ENCODE measurements at regions not wholly inside any gene's neighbourhood (a gene's known extent, or its start where the extent isn't known, plus 50 kb on each side); places are given as distances from the start of the nearest gene placed in this dataset.

GRCh38 chr9:107624234-107624948 is 134.8 kb upstream of the KLF4 start:
- no peak overlapping the region for H3K4me2 ChIP-seq (ENCODE audit: low read depth, low read length)
- BruUV-seq (replicated peaks): no TSS peak
- peaks cover 3% of the 10 kb centered on the region; the same call in 1 of the 2 replicates for H3K4me1 ChIP-seq (ENCODE audit: control insufficient read depth, insufficient read depth, low read length)
- H4K5ac ChIP-seq (ENCODE audit: low read depth, low read length): no peak overlapping the region
- dilution Hi-C loops (cut with HindIII; ENCODE audit: low sequenced_read_pairs, unreplicated experiment): no loop called here
- H3K27me3 ChIP-seq (ENCODE audit: control insufficient read depth, insufficient read depth, low read length): peaks cover 12% of the 10 kb centered on the region
- no peaks in the 10 kb centered on the region for H3K79me1 ChIP-seq (ENCODE audit: low read depth in 1 of 2, low read length in 2 of 2)
- ChIA-PET CTCF (interaction anchor here (0.6 kb wide), 1 partner anchor 32 kb away, joined by 3 read pairs; no protein-coding TSS in a partner anchor), POLR2A (ENCODE audit: unreplicated experiment) (no interaction called here)
- no peaks in the 10 kb centered on the region for H3K9me1 ChIP-seq (ENCODE audit: insufficient read depth, low read length)
- H2AK5ac ChIP-seq (ENCODE audit: low read depth, low read length): no peak overlapping the region
- WGBS, 2 experiments (ENCODE audit: extremely low coverage in 2 of 2, insufficient read length in 1 of 2): 83% methylated on average over 1 of the region's 15 CpGs; no CpG with 5 or more reads in 1 of the 2 experiments
- H2BK120ac ChIP-seq (ENCODE audit: low read depth, low read length): no peak overlapping the region
- H2AFZ ChIP-seq (replicated peaks; ENCODE audit: low read length, poor library complexity): peak overlapping the region; percentile 71
- no peaks in the 10 kb centered on the region for H3K36me3 ChIP-seq (ENCODE audit: control insufficient read depth, insufficient read depth, low read length)
- ATAC-seq (ENCODE audit: low read depth) (peak; percentile 63; the same call in 1 of the 2 replicates), DNase-seq (peak; percentile 42)
- H2BK5ac ChIP-seq (ENCODE audit: low read depth, low read length, poor library complexity, severe bottlenecking): no peak overlapping the region
- no peak overlapping the region for H3K18ac ChIP-seq (ENCODE audit: low read depth, low read length)
- no peak overlapping the region for H3K27ac ChIP-seq (ENCODE audit: insufficient read depth, low read length)
- H3K9ac ChIP-seq (ENCODE audit: low read depth, low read length): no peak overlapping the region
- H4K91ac ChIP-seq (ENCODE audit: insufficient read depth, low read depth, low read length): no peak overlapping the region
- H3K23ac ChIP-seq (ENCODE audit: low read depth, low read length): no peak overlapping the region
- H3K4me3 ChIP-seq (ENCODE audit: insufficient read depth, low read depth, low read length): no peak overlapping the region
- no peaks in the 10 kb centered on the region; the same call in 1 of the 2 replicates for H4K20me1 ChIP-seq (ENCODE audit: insufficient read depth, low read length)
- TF ChIP-seq RCOR1 (IDR thresholded peaks at IDR 0.05; ENCODE audit: insufficient replicate concordance, low read length) (no peak), POLR2A (IDR thresholded peaks at IDR 0.05; ENCODE audit: low read depth, low read length) (no peak), RFX5 (IDR thresholded peaks at IDR 0.05; ENCODE audit: low read depth, low read length) (no peak), FOS (IDR thresholded peaks at IDR 0.05; ENCODE audit: low read depth, low read length) (no peak), SMC3 (IDR thresholded peaks at IDR 0.05; ENCODE audit: low read depth, low read length) (no peak), CEBPB (IDR thresholded peaks at IDR 0.05; ENCODE audit: low read depth, low read length) (no peak), MAZ (IDR thresholded peaks at IDR 0.05; ENCODE audit: borderline replicate concordance, low read depth, low read length) (no peak), MXI1 (IDR thresholded peaks at IDR 0.05; ENCODE audit: borderline replicate concordance, low read depth, low read length) (no peak), CHD1 (IDR thresholded peaks at IDR 0.05; ENCODE audit: low read depth, low read length) (no peak), NFE2L2 (IDR thresholded peaks at IDR 0.05; ENCODE audit: low read depth, low read length) (no peak), RAD21 (IDR thresholded peaks at IDR 0.05; ENCODE audit: low read length) (no peak), BHLHE40 (IDR thresholded peaks at IDR 0.05; ENCODE audit: low read depth, low read length) (no peak)
- TF ChIP-seq, protein P1, sequence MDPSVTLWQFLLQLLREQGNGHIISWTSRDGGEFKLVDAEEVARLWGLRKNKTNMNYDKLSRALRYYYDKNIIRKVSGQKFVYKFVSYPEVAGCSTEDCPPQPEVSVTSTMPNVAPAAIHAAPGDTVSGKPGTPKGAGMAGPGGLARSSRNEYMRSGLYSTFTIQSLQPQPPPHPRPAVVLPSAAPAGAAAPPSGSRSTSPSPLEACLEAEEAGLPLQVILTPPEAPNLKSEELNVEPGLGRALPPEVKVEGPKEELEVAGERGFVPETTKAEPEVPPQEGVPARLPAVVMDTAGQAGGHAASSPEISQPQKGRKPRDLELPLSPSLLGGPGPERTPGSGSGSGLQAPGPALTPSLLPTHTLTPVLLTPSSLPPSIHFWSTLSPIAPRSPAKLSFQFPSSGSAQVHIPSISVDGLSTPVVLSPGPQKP (IDR thresholded peaks at IDR 0.05; ENCODE audit: borderline replicate concordance, low read depth, low read length): no peak
- TF ChIP-seq, protein P2, sequence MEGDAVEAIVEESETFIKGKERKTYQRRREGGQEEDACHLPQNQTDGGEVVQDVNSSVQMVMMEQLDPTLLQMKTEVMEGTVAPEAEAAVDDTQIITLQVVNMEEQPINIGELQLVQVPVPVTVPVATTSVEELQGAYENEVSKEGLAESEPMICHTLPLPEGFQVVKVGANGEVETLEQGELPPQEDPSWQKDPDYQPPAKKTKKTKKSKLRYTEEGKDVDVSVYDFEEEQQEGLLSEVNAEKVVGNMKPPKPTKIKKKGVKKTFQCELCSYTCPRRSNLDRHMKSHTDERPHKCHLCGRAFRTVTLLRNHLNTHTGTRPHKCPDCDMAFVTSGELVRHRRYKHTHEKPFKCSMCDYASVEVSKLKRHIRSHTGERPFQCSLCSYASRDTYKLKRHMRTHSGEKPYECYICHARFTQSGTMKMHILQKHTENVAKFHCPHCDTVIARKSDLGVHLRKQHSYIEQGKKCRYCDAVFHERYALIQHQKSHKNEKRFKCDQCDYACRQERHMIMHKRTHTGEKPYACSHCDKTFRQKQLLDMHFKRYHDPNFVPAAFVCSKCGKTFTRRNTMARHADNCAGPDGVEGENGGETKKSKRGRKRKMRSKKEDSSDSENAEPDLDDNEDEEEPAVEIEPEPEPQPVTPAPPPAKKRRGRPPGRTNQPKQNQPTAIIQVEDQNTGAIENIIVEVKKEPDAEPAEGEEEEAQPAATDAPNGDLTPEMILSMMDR (conservative IDR thresholded peaks at IDR 0.05; ENCODE audit: low read depth, low read length): no peak
- TF ChIP-seq, protein P3, sequence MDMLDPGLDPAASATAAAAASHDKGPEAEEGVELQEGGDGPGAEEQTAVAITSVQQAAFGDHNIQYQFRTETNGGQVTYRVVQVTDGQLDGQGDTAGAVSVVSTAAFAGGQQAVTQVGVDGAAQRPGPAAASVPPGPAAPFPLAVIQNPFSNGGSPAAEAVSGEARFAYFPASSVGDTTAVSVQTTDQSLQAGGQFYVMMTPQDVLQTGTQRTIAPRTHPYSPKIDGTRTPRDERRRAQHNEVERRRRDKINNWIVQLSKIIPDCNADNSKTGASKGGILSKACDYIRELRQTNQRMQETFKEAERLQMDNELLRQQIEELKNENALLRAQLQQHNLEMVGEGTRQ (IDR thresholded peaks at IDR 0.05; ENCODE audit: low read depth, low read length): no peak
- H3K9me3 ChIP-seq (ENCODE audit: control insufficient read depth, insufficient read depth, low read length): no peaks in the 10 kb centered on the region
- no peak overlapping the region for H3K14ac ChIP-seq (replicated peaks; ENCODE audit: low read depth, low read length)
- H3K4ac ChIP-seq (ENCODE audit: low read depth, low read length): no peak overlapping the region
- H4K8ac ChIP-seq (ENCODE audit: low read depth in 2 of 2, low read length in 2 of 2): no peak overlapping the region
- no peak overlapping the region for H2BK15ac ChIP-seq (ENCODE audit: low read depth, low read length)
- intact Hi-C loops (cut with micrococcal nuclease): no loop called here
- no peak overlapping the region for H3K56ac ChIP-seq (ENCODE audit: extremely low read depth, insufficient read depth, low read length)
- H2AK9ac ChIP-seq (replicated peaks; ENCODE audit: low read depth, low read length, poor library complexity): peak overlapping the region; percentile 28
- H2BK20ac ChIP-seq (ENCODE audit: low read depth, low read length): no peak overlapping the region
- in situ Hi-C loops (cut with MboI; ENCODE audit: low sequenced_read_pairs): no loop called here
